K562 (cell line): ENCODE measurements at regions not wholly inside any gene's neighbourhood (a gene's known extent, or its start where the extent isn't known, plus 50 kb on each side); places are given as distances from the start of the nearest gene placed in this dataset.

ENCODE experiments used
- BCOR ChIP-seq: fragments of 450-650 bp; IDR thresholded peaks from 2 replicates; pipeline ENCODE4 v1.6.1; 2016
- E2F4 ChIP-seq: sonication (generic); formaldehyde crosslinking; IDR thresholded peaks from 2 replicates; pipeline ENCODE4 v1.8.0; 2022; ENCODE audit warnings: mild to moderate bottlenecking, low read depth, missing genetic modification reagents
- FOXA1 ChIP-seq: fragments of 450-650 bp; IDR thresholded peaks from 2 replicates; pipeline ENCODE4 v1.6.1; 2016; ENCODE audit warnings: mild to moderate bottlenecking, borderline replicate concordance
- HDAC1 ChIP-seq, 2 experiments: fragments of 450-650 bp; IDR thresholded peaks; 2 replicates each; pipeline ENCODE4 v1.6.1; 2016 to 2017; ENCODE audit warnings: inconsistent platforms in 1 of 2, mild to moderate bottlenecking in 1 of 2, moderate library complexity in 1 of 2
- HDAC6 ChIP-seq: IDR thresholded peaks from 2 replicates; pipeline ENCODE4 v1.6.1; 2012; ENCODE audit warnings: low read depth, mild to moderate bottlenecking, control low read depth, inconsistent platforms, low read length, moderate library complexity
- HDAC8 ChIP-seq: fragments of 450-650 bp; IDR thresholded peaks from 2 replicates; pipeline ENCODE4 v1.6.1; 2016; ENCODE audit warnings: mild to moderate bottlenecking, missing genetic modification characterization, moderate library complexity, missing compliant biosample characterization
- HNRNPH1 ChIP-seq: fragments of 200-400 bp; formaldehyde crosslinking; optimal IDR thresholded peaks from 2 replicates; pipeline ENCODE3; 2017; ENCODE audit warnings: low read depth, mild to moderate bottlenecking, low read length, moderate library complexity
- JUN ChIP-seq, 2 experiments: sonication (generic) in 1 of 2; formaldehyde crosslinking in 1 of 2; IDR thresholded peaks; 2 replicates each; pipeline versions ENCODE4 v1.6.1 to v1.8.0; 2012 to 2022; ENCODE audit warnings: borderline replicate concordance in 2 of 2, mild to moderate bottlenecking in 2 of 2, improper control_type of control experiment in 1 of 2, low read depth in 1 of 2, low read length in 1 of 2, missing genetic modification reagents in 1 of 2
- NCOA6 ChIP-seq: fragments of 450-650 bp; IDR thresholded peaks from 2 replicates; pipeline ENCODE4 v1.6.1; 2017; ENCODE audit warnings: mild to moderate bottlenecking
- NONO ChIP-seq, 2 experiments: fragments of 200-400 bp in 1 of 2; fragments of 450-650 bp in 1 of 2; formaldehyde crosslinking in 1 of 2; IDR thresholded peaks; 2 replicates each; pipeline ENCODE4 v1.6.1; 2017; ENCODE audit warnings: low read depth in 2 of 2, mild to moderate bottlenecking in 2 of 2, moderate library complexity in 2 of 2, low read length in 1 of 2
- PBX2 ChIP-seq, 2 experiments: IDR thresholded peaks in 1 of 2; conservative IDR thresholded peaks in 1 of 2; 2 replicates each; pipeline ENCODE4 v1.6.1; 2016; ENCODE audit warnings: low read depth in 2 of 2, mild to moderate bottlenecking in 1 of 2, missing compliant biosample characterization in 1 of 2, missing genetic modification characterization in 1 of 2, moderate library complexity in 1 of 2
- SETDB1 ChIP-seq: IDR thresholded peaks from one replicate; pipeline ENCODE4 v1.6.1; 2012; ENCODE audit warnings: low read length, control low read depth, inconsistent platforms
- ZBTB11 ChIP-seq, 3 experiments: fragments of 200-800 bp in 1 of 3; fragments of 250-450 bp in 1 of 3; fragments of 450-650 bp in 1 of 3; sonication (Bioruptor Pico) in 1 of 3; sonication (Bioruptor generic) in 1 of 3; formaldehyde crosslinking in 1 of 3; IDR thresholded peaks; 2 replicates each; pipeline versions ENCODE4 v1.6.1 to v1.8.0; 2016 to 2022; ENCODE audit warnings: mild to moderate bottlenecking in 2 of 3, missing genetic modification characterization in 2 of 3, missing compliant biosample characterization in 1 of 3, moderate library complexity in 1 of 3
- ZC3H8 ChIP-seq: fragments of 450-650 bp; IDR thresholded peaks from 2 replicates; pipeline ENCODE4 v1.6.1; 2017
- ZKSCAN8 ChIP-seq: fragments of 200-800 bp; sonication (Bioruptor generic); IDR thresholded peaks from 2 replicates; pipeline ENCODE4 v1.6.1; 2016; ENCODE audit warnings: missing genetic modification characterization, missing compliant biosample characterization
- ZNF217 ChIP-seq: sonication (generic); formaldehyde crosslinking; IDR thresholded peaks from 2 replicates; pipeline ENCODE4 v1.8.0; 2022; ENCODE audit warnings: mild to moderate bottlenecking, missing genetic modification reagents
- ZNF766 ChIP-seq: fragments of 200-800 bp; sonication (Bioruptor generic); conservative IDR thresholded peaks from 2 replicates; pipeline ENCODE4 v1.6.1; 2016; ENCODE audit warnings: missing genetic modification characterization, missing compliant biosample characterization
- ZNF778 ChIP-seq: fragments of 450-650 bp; formaldehyde crosslinking; IDR thresholded peaks from 2 replicates; pipeline ENCODE4 v1.4.0; 2020; ENCODE audit warnings: mild to moderate bottlenecking, moderate library complexity
- ZNF780A ChIP-seq: fragments of 250-450 bp; sonication (Bioruptor Pico); IDR thresholded peaks from 2 replicates; pipeline ENCODE4 v1.5.0; 2021; ENCODE audit warnings: mild to moderate bottlenecking

GRCh38 chr17:27986805-27987684 is 55.4 kb upstream of the NLK start (continued):
- TF ChIP-seq PBX2 (CRISPR knock-in tag; IDR thresholded peaks at IDR 0.05; ENCODE audit: low read depth) (no peak), PBX2 (tag; conservative IDR thresholded peaks at IDR 0.05; ENCODE audit: low read depth) (peak; percentile 94), ZNF778 (CRISPR knock-in tag) (no peak), NCOA6 (peak; percentile 55; the same call in 1 of the 2 replicates), ZNF217 (CRISPR knock-in tag) (no peak), ZC3H8 (no peak), ZKSCAN8 (CRISPR knock-in tag) (peak; percentile 86), E2F4 (CRISPR knock-in tag) (no peak), FOXA1 (no peak), ZNF766 (CRISPR knock-in tag) (peak; percentile 96), ZNF780A (no peak), HDAC6 (no peak), BCOR (peak; percentile 79), HNRNPH1 (no peak), ZBTB11 (CRISPR knock-in tag; IDR thresholded peaks at IDR 0.05) (peak in 1 of 3 experiments; percentile 87; a peak in 2 of 6 replicates), HDAC8 (no peak), JUN (IDR thresholded peaks at IDR 0.05; ENCODE audit: borderline replicate concordance, low read depth, low read length) (peak; percentile 71; the same call in 1 of the 2 replicates), JUN (CRISPR knock-in tag; IDR thresholded peaks at IDR 0.05; ENCODE audit: borderline replicate concordance) (peak; percentile 65; the same call in 1 of the 2 replicates), HDAC1 (IDR thresholded peaks at IDR 0.05) (peak in 1 of 2 experiments; percentile 86; a peak in 3 of 4 replicates), NONO (IDR thresholded peaks at IDR 0.05; ENCODE audit: low read depth in 2 of 2, low read length in 1 of 2) (peak in 1 of 2 experiments; percentile 67; a peak in 1 of 4 replicates), SETDB1 (no peak)
